LNCAP (cell line): ENCODE measurements at regions not wholly inside any gene's neighbourhood (a gene's known extent, or its start where the extent isn't known, plus 50 kb on each side); places are given as distances from the start of the nearest gene placed in this dataset.

ENCODE experiments used
- TF ChIP-seq, protein P1 (sequence below): fragments of 450-650 bp; IDR thresholded peaks from 2 replicates; pipeline ENCODE4 v1.5.1; 2017; ENCODE audit warnings: mild to moderate bottlenecking

DNA sequence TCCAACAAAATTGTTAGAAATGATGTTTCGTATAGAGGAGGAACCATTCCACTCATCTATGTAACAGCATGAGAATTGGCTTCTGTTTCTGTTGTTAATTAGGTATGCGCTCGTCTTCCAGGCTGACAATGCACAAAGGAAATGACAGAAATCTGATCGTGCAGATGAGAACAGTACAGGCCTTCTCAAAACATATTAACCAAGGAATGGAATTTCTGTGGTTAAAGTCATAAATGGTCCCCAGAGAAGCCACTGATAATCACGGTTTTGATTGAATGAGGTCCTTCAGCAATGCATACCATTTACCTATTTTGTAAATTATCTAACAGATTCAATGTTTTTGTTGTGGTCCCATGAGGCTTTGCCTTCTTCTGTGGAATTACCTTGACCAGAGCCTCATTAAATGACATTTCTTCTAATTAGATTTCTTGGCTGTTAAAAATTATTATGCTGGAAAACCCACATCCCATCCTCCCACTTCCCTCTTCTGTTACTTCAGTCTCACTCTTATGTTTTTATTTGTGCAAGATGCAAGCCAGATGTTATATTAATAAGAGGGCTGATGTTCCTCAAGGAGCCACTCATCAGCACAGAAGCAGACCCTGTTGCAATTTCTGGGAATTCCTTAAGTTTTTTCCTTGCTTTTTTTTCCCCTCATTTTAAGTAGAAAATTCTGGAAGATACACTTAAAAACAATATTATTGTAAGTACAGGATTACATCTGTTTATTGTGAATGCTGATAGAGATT, 395.8 kb downstream of the PID1 start:
- TF ChIP-seq, protein P1, sequence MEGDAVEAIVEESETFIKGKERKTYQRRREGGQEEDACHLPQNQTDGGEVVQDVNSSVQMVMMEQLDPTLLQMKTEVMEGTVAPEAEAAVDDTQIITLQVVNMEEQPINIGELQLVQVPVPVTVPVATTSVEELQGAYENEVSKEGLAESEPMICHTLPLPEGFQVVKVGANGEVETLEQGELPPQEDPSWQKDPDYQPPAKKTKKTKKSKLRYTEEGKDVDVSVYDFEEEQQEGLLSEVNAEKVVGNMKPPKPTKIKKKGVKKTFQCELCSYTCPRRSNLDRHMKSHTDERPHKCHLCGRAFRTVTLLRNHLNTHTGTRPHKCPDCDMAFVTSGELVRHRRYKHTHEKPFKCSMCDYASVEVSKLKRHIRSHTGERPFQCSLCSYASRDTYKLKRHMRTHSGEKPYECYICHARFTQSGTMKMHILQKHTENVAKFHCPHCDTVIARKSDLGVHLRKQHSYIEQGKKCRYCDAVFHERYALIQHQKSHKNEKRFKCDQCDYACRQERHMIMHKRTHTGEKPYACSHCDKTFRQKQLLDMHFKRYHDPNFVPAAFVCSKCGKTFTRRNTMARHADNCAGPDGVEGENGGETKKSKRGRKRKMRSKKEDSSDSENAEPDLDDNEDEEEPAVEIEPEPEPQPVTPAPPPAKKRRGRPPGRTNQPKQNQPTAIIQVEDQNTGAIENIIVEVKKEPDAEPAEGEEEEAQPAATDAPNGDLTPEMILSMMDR, result no peak

DNA sequence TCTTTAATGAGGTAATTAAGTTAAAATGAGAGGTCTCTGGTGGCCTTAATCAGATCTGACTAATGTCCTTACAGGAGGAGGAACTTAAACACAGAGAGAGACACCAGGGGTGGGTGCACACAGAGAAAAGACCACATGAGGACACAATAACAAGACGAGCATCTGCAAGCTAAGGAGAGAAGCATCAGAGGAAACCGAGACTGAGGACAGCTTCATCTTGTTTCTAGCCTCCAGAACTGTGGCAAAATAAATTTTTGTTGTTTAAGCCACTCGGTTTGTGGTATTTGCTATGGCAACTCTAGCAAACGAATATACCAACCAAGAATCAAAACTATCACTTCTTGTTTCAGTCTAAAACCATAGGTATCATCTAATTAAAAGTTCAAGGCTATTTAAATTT, 400.1 kb downstream of the PID1 start:
- TF ChIP-seq, protein P1, result no peak

DNA sequence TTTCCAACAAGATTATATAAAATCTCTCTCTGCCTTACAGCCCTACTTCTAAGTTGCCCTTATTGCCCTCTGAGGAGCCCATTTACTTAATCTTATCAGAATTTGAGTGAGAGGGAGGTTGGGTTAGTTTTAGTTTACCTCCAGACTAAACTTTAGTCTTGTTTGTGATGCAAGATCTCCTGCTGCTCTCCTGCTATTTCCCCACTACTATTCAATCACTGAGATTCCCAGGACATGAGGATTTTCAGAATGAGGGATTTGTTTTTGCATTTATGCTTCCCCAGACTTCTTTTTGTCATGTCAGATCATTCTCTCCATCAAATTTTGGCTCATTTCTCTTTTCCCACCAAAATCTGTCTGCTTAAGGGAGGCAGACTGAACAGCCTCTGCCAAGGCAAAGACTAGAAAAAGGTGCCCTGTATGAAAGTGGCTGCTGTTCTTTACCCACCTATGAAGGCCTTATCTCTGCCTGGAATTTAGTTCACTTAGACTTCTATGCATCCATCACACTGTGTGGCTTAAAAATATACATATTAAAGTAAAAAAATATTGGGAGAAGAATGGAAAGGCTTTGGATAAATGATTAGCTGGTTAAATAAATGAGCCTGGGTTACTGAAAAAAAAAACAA, 401.3 kb downstream of the PID1 start:
- TF ChIP-seq, protein P1, result no peak

DNA sequence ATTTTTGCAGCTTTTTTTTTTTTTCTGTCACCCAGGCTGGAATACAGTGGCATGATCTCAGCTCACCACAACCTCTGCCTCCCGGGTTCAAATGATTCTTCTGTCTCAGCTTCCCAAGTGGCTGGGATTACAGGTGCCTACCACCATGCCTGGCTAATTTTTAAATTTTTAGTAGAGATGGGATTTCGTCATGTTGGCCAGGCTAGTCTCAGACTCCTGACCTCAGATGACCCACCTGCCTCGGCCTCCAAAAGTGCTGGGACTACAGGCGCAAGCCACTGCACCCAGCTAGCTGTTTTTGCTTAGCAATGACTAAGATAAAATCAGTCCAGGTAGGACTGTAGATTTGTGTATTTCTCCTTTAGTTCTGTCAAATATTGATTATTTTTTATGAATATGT, 403.7 kb downstream of the PID1 start:
- TF ChIP-seq, protein P1, result no peak

DNA sequence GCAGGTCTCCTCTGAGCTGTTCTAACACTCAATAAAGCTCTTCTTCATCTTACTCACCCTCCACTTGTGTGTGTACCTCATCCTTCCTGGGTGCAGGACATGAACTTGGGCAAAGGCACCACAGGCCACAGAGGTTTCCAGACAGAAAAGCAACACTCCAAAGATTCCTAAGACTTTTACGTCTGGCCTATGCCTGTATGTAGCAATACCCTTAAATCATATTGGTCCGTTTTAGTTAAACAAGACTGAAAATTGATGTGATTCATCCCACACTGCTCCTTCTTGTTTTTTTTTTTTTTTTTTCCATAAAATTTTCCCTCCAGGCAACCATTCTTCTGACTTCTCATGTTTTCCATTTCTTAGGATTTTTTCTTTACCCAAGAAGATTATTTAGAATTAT, 404.3 kb downstream of the PID1 start:
- TF ChIP-seq, protein P1, result no peak

DNA sequence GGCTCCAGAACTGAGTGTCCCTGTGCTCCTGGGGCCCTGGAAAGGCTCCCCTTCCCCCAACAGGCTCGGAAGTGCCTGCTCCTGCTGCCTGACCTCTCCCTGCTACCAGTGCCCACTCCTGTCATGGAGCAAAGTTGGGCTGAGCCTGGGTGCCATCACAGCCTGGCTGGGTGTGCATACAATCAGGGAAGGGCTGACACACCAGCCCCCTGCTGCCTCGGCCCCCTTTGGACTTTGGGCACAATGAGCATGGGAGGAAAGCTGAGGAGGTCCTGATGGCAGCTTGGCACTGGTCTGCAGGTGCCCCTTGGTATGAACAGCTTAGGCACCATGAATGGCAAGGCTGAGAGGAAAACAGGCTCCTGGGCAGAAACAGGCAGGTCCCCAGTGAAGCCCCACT, 405.0 kb downstream of the PID1 start:
- TF ChIP-seq, protein P1, result no peak

DNA sequence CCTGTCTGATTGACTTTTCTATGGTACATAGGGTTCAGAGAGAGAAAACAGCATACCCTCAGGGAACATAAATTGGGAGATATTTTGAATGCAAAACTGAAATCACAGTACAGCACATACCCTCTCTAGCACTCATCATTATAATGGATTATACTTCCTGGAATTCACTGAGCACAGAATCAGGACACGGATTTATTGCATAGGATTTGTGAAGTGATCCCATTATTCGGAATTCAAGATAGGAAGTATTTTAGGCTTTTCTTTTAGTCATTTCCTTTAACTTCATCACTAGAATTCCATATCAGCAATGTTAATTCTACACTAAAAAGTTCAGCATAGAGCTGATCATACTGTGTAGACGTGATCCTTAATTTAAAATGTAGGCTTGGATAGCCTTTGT, 407.0 kb downstream of the PID1 start:
- TF ChIP-seq, protein P1, result no peak
